ENCODE measurements at regions not wholly inside any gene's neighbourhood (a gene's known extent, or its start where the extent isn't known, plus 50 kb on each side); places are given as distances from the start of the nearest gene placed in this dataset.

GRCh38 chr18:27687351-27687979, 489.5 kb downstream of the CDH2 start:
- ATAC-seq (no peak), DNase-seq (ENCODE audit: low read depth, low spot score) (no peak)
- no peaks in the 10 kb centered on the region for H4K20me1 ChIP-seq (ENCODE audit: insufficient read depth)
- no peaks in the 10 kb centered on the region for H3K4me1 ChIP-seq (ENCODE audit: control insufficient read depth in 1 of 2, insufficient read depth in 2 of 2, low read length in 2 of 2)
- TF ChIP-seq ATF3 (IDR thresholded peaks at IDR 0.05) (no peak), SIN3A (IDR thresholded peaks at IDR 0.05; ENCODE audit: low read depth) (no peak), YY1 (IDR thresholded peaks at IDR 0.05; ENCODE audit: extremely low read depth, insufficient replicate concordance, low read depth, low read length) (no peak), MAX (IDR thresholded peaks at IDR 0.05) (no peak), EGR1 (IDR thresholded peaks at IDR 0.05; ENCODE audit: low read depth) (no peak), ZNF274 (IDR thresholded peaks at IDR 0.05; ENCODE audit: low read depth, low read length) (no peak), CEBPB (IDR thresholded peaks at IDR 0.05; ENCODE audit: low read depth) (no peak), POLR2AphosphoS5 (IDR thresholded peaks at IDR 0.05; ENCODE audit: low read depth, low read length) (no peak), SP1 (IDR thresholded peaks at IDR 0.05; ENCODE audit: low read depth) (no peak), JUND (IDR thresholded peaks at IDR 0.05) (no peak), ZBTB33 (IDR thresholded peaks at IDR 0.05; ENCODE audit: extremely low read depth, insufficient replicate concordance, low read length) (no peak)
- POLR2A ChIA-PET: no interaction called here
- intact Hi-C loops (cut with micrococcal nuclease): no loop called here
- H3K4me2 ChIP-seq (ENCODE audit: low read length): no peak overlapping the region
- H3K27me3 ChIP-seq (ENCODE audit: insufficient read depth, low read length): no peaks in the 10 kb centered on the region
- RAD21 ChIA-PET (ENCODE audit: low non-redundant PET in 1 of 2, low total read pairs in 2 of 2, uncharacterized antibody in 2 of 2, unreplicated experiment in 2 of 2): no interaction called here
- no peak overlapping the region for H3K27ac ChIP-seq (ENCODE audit: low read depth, low read length)
- H3K4me3 ChIP-seq (replicated peaks in 1 of 2; ENCODE audit: low read depth in 1 of 2, low read length in 2 of 2): no peak overlapping the region
- H3K9me2 ChIP-seq (ENCODE audit: insufficient read depth): no peaks in the 10 kb centered on the region
- H3K36me3 ChIP-seq (ENCODE audit: control insufficient read depth in 1 of 2, insufficient read depth in 2 of 2, low read length in 2 of 2): no peaks in the 10 kb centered on the region
- CTCF ChIA-PET: interaction anchor here (0.9 kb wide), 1 partner anchor 9 kb away, joined by 3 read pairs; no protein-coding TSS in a partner anchor
- no peak overlapping the region for H2AFZ ChIP-seq (ENCODE audit: low read depth, low read length, poor library complexity, severe bottlenecking)
- no peak overlapping the region for H3K9ac ChIP-seq (ENCODE audit: low read length)
- BruUV-seq (replicated peaks): no TSS peak
- no peaks in the 10 kb centered on the region for H3K79me2 ChIP-seq (ENCODE audit: insufficient read depth, low read length)
- H3K9me3 ChIP-seq (ENCODE audit: control insufficient read depth in 1 of 2, insufficient read depth in 1 of 2, low read depth in 1 of 2, low read length in 2 of 2): 0 out of 4 replicates have a peak, but pooled peaks cover 0 to 3% of the 10 kb centered on the region in 2 experiments

Data from HCT116 (cell line).